BLaER1 treated with 17β-estradiol and CSF1 and Interleukin-3, amounts not matched to agents 10 nM and 100 nM (cell line): ENCODE measurements at regions not wholly inside any gene's neighbourhood (a gene's known extent, or its start where the extent isn't known, plus 50 kb on each side); places are given as distances from the start of the nearest gene placed in this dataset.

ENCODE experiments used
- H3K27ac ChIP-seq, 11 experiments: shearing (Covaris generic); formaldehyde crosslinking; 2 replicates each; pipeline ENCODE4 v1.8.1; 2022
- H3K27me3 ChIP-seq, 11 experiments: shearing (Covaris generic); formaldehyde crosslinking; 2 replicates each; pipeline ENCODE4 v1.8.1; 2022
- H3K36me3 ChIP-seq, 11 experiments: shearing (Covaris generic); formaldehyde crosslinking; 2 replicates each; pipeline ENCODE4 v1.8.1; 2022
- H3K4me1 ChIP-seq, 10 experiments: shearing (Covaris generic); formaldehyde crosslinking; 2 replicates each; pipeline ENCODE4 v1.8.1; 2022
- H3K4me2 ChIP-seq, 11 experiments: shearing (Covaris generic); formaldehyde crosslinking; 2 replicates each; pipeline ENCODE4 v1.8.1; 2022
- H3K4me3 ChIP-seq, 10 experiments: shearing (Covaris generic); formaldehyde crosslinking; 2 replicates each; pipeline ENCODE4 v1.8.1; 2022
- H3K9ac ChIP-seq, 11 experiments: shearing (Covaris generic); formaldehyde crosslinking; 2 replicates each; pipeline ENCODE4 v1.8.1; 2022
- H3K9me3 ChIP-seq, 11 experiments: shearing (Covaris generic); formaldehyde crosslinking; replicated peaks in 1 of 11; 2 replicates each; pipeline ENCODE4 v1.8.1; 2022
- H4K20me1 ChIP-seq, 11 experiments: shearing (Covaris generic); formaldehyde crosslinking; 2 replicates each; pipeline ENCODE4 v1.8.1; 2022
- Cebpa-rat ChIP-seq, 11 experiments: shearing (Covaris generic); IDR thresholded peaks; 2 replicates each; pipeline ENCODE4 v1.8.1; 2022

DNA sequence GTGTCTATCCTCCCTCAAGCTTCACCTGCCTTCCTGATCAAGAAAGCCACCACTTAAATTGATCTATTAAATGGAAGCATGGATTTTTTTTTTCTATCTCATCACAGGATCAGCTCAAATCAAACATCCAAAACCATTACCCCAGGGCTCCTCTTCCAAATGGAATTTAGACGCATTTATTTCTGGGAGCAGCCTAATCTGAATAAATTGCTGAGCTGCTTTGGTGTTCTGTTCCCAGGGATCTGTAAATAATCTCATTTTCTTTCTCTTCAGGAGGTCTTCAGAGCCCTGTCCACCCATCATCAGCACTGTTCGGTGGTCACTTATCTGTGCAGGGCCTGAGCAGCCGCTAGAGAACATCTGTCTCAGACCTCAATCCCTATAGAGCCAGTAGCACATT lies 695.4 kb upstream of the TMEM132C start:
- no peak overlapping the region for H3K4me3 ChIP-seq

DNA sequence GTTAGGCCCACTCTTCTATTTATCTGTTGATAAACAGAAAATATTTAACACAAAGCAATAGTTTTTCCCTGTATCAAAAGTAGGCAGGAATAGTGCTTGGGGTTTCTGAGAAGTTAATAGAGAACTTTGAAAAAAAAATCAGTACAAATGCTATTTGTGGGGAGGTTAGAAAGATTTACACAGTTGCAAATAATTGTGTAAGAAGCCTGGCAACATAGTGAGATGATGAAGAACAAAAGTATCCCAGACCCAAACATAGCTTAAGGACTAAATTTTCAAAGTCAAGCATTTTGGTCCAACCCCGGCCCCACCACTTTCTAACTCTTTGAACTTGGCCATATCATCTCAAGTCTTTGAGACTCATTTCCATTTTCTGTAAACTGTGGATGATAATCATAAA lies 687.5 kb upstream of the TMEM132C start:
- H3K4me1 ChIP-seq = no peaks in the 10 kb centered on the region
- no peak for TF ChIP-seq Cebpa-rat (IDR thresholded peaks at IDR 0.05)
- no peak overlapping the region for H3K9ac ChIP-seq
- H3K4me2 ChIP-seq = no peak overlapping the region
- H3K9me3 ChIP-seq = no peaks in the 10 kb centered on the region
- H3K4me3 ChIP-seq = no peak overlapping the region
- no peaks in the 10 kb centered on the region for H4K20me1 ChIP-seq
- H3K36me3 ChIP-seq = no peaks in the 10 kb centered on the region
- H3K27ac ChIP-seq = no peak overlapping the region
- H3K27me3 ChIP-seq = no peaks in the 10 kb centered on the region

More for the DNA sequence above, 695.4 kb upstream of the TMEM132C start:
- no peaks in the 10 kb centered on the region for H3K36me3 ChIP-seq
- H3K4me1 ChIP-seq = peaks cover 0 to 17% (median 0%) of the 10 kb centered on the region in 10 experiments; a peak in 8 of 20 replicates
- no peak for TF ChIP-seq Cebpa-rat (IDR thresholded peaks at IDR 0.05)
- H3K9me3 ChIP-seq = peaks cover 0 to 8% (median 4%) of the 10 kb centered on the region in 11 experiments; a peak in 4 of 22 replicates
- H3K27ac ChIP-seq = 0 out of 22 replicates have a peak overlapping the region, but pooled peaks of 1 of the 11 experiments have one; percentile 11
- no peaks in the 10 kb centered on the region for H4K20me1 ChIP-seq
- H3K4me2 ChIP-seq = peak overlapping the region in 3 of 11 experiments; percentile 39 to 70 (median 63); a peak in 5 of 22 replicates
- H3K27me3 ChIP-seq = 0 out of 22 replicates have a peak, but pooled peaks cover 0 to 3% (median 0%) of the 10 kb centered on the region in 11 experiments
- no peak overlapping the region for H3K9ac ChIP-seq

DNA sequence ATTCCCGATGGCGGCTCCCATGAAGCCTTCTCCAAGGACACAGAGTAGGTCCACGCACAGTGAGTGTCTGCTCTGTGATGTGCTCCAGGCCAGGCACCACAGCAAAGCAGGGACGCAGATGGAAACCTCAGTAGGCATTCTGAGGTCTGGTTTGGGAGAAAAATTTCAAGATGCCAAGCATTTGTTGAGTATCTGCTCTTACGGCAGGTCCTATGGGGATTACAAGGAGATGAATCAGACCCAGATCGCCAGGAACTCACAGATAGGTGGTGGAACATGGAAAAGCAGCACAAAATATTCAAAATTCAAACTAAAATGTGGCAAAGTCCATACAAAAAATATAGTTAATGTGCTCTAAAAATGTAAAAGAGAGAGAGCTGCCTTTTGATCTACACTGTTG lies 684.9 kb upstream of the TMEM132C start:
- Histone ChIP-seq H3K27me3 (no peaks in the 10 kb centered on the region), H3K27ac (no peak overlapping the region), H3K4me2 (no peak overlapping the region), H3K36me3 (no peaks in the 10 kb centered on the region), H3K9me3 (peaks cover 0 to 11% (median 7%) of the 10 kb centered on the region in 11 experiments; a peak in 12 of 22 replicates), H3K4me1 (no peaks in the 10 kb centered on the region), H4K20me1 (no peaks in the 10 kb centered on the region), H3K9ac (no peak overlapping the region), H3K4me3 (no peak overlapping the region)
- TF ChIP-seq Cebpa-rat (IDR thresholded peaks at IDR 0.05) = no peak

DNA sequence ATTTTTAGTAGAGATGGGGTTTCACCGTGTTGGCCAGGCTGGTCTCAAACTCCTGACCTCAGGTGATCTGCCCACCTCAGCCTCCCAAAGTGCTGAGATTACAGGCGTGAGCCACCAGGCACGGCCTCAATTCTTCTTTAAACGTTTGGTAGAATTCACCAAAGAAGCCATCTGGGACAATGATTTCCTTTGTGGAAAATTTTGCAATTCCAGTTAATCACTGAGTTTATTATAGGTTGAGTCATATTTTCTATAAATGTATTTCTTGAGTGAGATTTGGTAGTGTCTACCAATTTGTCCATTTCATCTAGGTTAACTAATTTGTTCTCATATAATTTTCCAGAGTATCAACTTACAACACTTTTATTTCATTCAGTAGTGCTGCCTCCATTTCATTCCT lies 683.9 kb upstream of the TMEM132C start:
- Histone ChIP-seq H4K20me1 (no peaks in the 10 kb centered on the region), H3K4me3 (no peak overlapping the region), H3K9me3 (peaks cover 0 to 12% (median 7%) of the 10 kb centered on the region in 11 experiments; a peak in 12 of 22 replicates), H3K4me1 (no peaks in the 10 kb centered on the region), H3K4me2 (no peak overlapping the region), H3K27ac (no peak overlapping the region), H3K9ac (no peak overlapping the region), H3K27me3 (no peaks in the 10 kb centered on the region), H3K36me3 (no peaks in the 10 kb centered on the region)
- TF ChIP-seq Cebpa-rat (IDR thresholded peaks at IDR 0.05) = no peak

DNA sequence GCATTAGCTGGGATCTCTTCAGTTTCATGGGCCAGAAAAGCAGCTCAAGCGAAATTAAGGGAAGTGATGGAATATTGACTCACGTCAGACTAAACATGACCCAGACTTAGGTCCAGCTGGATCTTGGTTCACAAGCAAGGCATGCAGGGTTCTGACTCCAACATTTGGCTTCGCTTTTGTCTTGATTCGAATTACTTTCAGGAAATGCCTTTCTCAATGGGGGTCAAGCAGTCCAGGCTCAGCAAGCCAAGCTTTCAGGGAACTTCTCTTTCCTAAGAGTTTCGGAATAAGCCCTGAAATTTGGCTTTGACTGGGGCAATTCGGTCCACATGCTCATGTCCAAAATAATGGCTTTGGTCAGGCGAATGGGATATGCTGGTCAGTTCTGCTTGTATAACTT lies 678.7 kb upstream of the TMEM132C start:
- H3K36me3 ChIP-seq = no peaks in the 10 kb centered on the region
- H3K4me3 ChIP-seq = no peak overlapping the region
- no peak overlapping the region for H3K4me2 ChIP-seq
- peaks cover 0 to 5% (median 0%) of the 10 kb centered on the region in 10 experiments; a peak in 2 of 20 replicates for H3K4me1 ChIP-seq
- peaks cover 0 to 12% (median 7%) of the 10 kb centered on the region in 11 experiments; a peak in 12 of 22 replicates for H3K9me3 ChIP-seq
- no peak overlapping the region for H3K27ac ChIP-seq
- TF ChIP-seq Cebpa-rat (IDR thresholded peaks at IDR 0.05) = no peak
- H3K27me3 ChIP-seq = no peaks in the 10 kb centered on the region
- H3K9ac ChIP-seq = no peak overlapping the region
- no peaks in the 10 kb centered on the region; a peak in 1 of 22 replicates for H4K20me1 ChIP-seq

DNA sequence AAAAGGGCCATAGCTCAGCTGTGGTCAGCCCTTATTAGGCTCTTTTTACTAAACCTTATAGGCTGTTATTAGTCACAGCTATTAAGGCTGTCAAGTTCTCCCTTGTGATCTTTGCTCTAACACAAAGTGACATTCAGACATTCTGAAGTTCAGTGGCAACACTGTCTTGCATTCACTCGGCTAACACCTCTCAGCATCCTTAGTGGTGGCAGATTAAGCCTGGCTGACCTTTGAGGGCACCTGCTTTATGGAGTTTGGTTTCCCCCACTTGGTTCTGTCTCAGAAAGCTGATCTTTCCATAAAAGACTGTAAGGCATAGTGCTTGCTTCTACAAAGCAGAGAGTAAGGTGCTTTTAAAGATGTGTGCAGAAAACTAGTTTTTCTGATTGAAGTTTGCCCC lies 677.4 kb upstream of the TMEM132C start:
- H3K27me3 ChIP-seq = no peaks in the 10 kb centered on the region
- H4K20me1 ChIP-seq = no peaks in the 10 kb centered on the region; a peak in 1 of 22 replicates
- peaks cover 0 to 5% (median 0%) of the 10 kb centered on the region in 10 experiments; a peak in 4 of 20 replicates for H3K4me1 ChIP-seq
- TF ChIP-seq Cebpa-rat (IDR thresholded peaks at IDR 0.05) = no peak
- H3K4me2 ChIP-seq = no peak overlapping the region
- H3K9me3 ChIP-seq = peaks cover 0 to 12% (median 7%) of the 10 kb centered on the region in 11 experiments; a peak in 12 of 22 replicates
- no peak overlapping the region for H3K4me3 ChIP-seq
- no peaks in the 10 kb centered on the region for H3K36me3 ChIP-seq
- no peak overlapping the region for H3K27ac ChIP-seq
- no peak overlapping the region for H3K9ac ChIP-seq

DNA sequence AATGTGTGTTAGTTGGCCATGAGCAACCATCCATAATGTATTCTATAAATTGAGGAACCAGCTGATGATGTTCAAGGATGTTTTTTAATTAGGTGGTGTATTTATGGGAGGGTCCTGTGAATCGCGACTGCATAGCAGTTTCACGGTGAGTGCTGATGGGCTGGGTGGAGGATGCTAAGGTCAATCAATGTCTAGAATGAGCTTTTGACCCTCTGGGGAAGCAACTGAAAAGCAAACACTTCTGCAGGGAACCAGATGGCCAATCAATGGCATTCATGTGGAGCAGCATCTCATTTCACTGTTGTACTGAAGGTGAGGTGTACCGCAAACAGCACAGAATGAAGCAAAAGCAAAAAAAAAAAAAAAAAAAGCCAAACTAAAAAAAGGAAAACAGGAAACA lies 676.1 kb upstream of the TMEM132C start:
- Histone ChIP-seq H3K4me2 (no peak overlapping the region), H3K27me3 (no peaks in the 10 kb centered on the region), H3K4me1 (peaks cover 0 to 5% (median 0%) of the 10 kb centered on the region in 10 experiments; a peak in 4 of 20 replicates), H3K36me3 (no peaks in the 10 kb centered on the region), H3K27ac (no peak overlapping the region), H3K9me3 (peaks cover 0 to 12% (median 7%) of the 10 kb centered on the region in 11 experiments; a peak in 12 of 22 replicates), H4K20me1 (no peaks in the 10 kb centered on the region; a peak in 1 of 22 replicates), H3K9ac (no peak overlapping the region), H3K4me3 (no peak overlapping the region)
- TF ChIP-seq Cebpa-rat (IDR thresholded peaks at IDR 0.05) = no peak

DNA sequence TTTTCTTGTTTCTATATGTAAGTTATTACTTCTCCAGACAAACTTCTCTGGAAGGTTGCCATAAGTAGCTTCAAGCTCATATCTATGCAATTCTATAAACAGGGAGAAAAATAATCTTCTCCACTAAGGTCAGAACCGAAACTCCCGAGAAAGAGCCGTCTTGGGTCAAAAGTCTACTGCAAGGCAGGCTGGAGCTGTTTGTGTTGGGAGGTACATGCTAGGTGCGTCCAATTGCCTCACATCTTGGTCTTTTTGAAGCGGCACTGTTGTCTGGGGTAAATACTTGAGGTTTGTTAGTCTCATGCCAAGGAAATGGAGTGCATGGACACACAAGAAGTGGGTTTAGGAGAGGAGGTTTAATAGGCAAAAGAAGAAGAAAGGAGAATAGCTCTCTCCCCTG lies 674.7 kb upstream of the TMEM132C start:
- H3K36me3 ChIP-seq = no peaks in the 10 kb centered on the region
- no peak overlapping the region for H3K4me3 ChIP-seq
- TF ChIP-seq Cebpa-rat (IDR thresholded peaks at IDR 0.05) = no peak
- H4K20me1 ChIP-seq = no peaks in the 10 kb centered on the region; a peak in 1 of 22 replicates
- no peak overlapping the region for H3K9ac ChIP-seq
- H3K27ac ChIP-seq = no peak overlapping the region
- no peak overlapping the region for H3K4me2 ChIP-seq
- peaks cover 0 to 5% (median 0%) of the 10 kb centered on the region in 10 experiments; a peak in 4 of 20 replicates for H3K4me1 ChIP-seq
- H3K9me3 ChIP-seq = no peaks in the 10 kb centered on the region
- no peaks in the 10 kb centered on the region for H3K27me3 ChIP-seq

DNA sequence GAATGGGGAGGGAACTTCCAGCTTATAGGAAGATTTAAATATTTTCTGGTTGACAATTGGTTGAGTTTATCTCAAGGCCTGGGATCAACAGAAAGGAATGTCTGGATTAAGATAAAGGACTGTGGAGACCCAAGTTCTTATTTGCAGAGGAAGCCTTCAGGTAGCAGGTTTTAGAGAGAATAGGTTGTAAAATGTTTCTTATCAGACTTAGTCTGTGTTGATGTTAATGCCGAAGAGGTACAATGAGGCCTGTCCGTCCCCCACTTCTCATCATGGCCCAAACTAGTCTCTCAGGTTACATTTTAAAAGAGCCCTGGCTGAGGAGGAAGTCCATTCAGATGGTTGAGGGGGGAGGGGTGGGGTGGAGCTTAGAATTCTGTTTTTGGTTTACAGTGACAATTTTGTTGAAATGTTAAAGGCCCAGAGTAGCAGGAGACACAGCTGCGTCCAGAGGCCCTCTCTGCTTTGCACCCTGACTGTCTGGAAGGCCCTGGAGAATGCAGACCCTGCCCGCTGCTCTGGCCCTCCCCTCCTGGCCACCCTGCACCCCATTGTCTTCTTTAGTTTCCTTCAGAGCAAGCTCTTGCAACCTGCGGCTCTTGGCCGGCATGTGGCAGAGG lies 672.5 kb upstream of the TMEM132C start:
- Histone ChIP-seq H4K20me1 (no peaks in the 10 kb centered on the region; a peak in 1 of 22 replicates), H3K4me1 (peaks cover 0 to 5% (median 0%) of the 10 kb centered on the region in 10 experiments; a peak in 4 of 20 replicates), H3K4me2 (no peak overlapping the region), H3K36me3 (no peaks in the 10 kb centered on the region), H3K9ac (no peak overlapping the region), H3K27ac (no peak overlapping the region), H3K9me3 (no peaks in the 10 kb centered on the region), H3K4me3 (no peak overlapping the region), H3K27me3 (no peaks in the 10 kb centered on the region)
- no peak for TF ChIP-seq Cebpa-rat (IDR thresholded peaks at IDR 0.05)

DNA sequence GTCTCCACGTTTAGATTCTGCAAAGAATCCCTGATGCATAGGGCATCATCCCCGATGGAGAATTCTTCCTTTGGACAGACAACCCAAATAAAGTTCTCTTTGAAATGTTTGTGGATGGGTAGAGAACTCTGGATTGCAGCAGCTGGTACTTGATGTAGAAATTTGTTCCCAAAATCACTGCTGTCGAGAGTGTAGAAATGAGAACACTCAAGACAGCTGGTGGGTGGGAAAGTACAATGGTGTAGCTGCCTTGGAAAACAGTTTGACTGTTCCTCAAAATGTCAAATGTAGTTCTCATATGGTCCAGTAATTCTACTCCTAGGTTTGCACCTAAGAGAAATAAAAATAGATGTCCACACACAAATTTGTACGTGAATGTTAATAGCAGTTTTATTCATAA lies 671.5 kb upstream of the TMEM132C start:
- Histone ChIP-seq H3K27ac (no peak overlapping the region), H3K36me3 (no peaks in the 10 kb centered on the region), H4K20me1 (no peaks in the 10 kb centered on the region), H3K4me1 (peaks cover 0 to 5% (median 0%) of the 10 kb centered on the region in 10 experiments; a peak in 4 of 20 replicates), H3K9me3 (no peaks in the 10 kb centered on the region), H3K4me3 (no peak overlapping the region), H3K9ac (no peak overlapping the region), H3K4me2 (no peak overlapping the region), H3K27me3 (no peaks in the 10 kb centered on the region)
- TF ChIP-seq Cebpa-rat (IDR thresholded peaks at IDR 0.05) = no peak
